ENCODE measurements at regions not wholly inside any gene's neighbourhood (a gene's known extent, or its start where the extent isn't known, plus 50 kb on each side); places are given as distances from the start of the nearest gene placed in this dataset.

GRCh38 chr1:4002741-4003140 lies 102.7 kb upstream of the C1orf174 start:
- DNase-seq (ENCODE audit: extremely low read depth, low read depth) = no peak
- H3K4me3 ChIP-seq (replicated peaks; ENCODE audit: low read depth, low read length) = no peak overlapping the region
- no peak for TF ChIP-seq CTCF (IDR thresholded peaks at IDR 0.05; ENCODE audit: low read depth, low read length, missing control alignments)

- TF ChIP-seq CTCF (IDR thresholded peaks at IDR 0.05; ENCODE audit: low read depth, low read length, missing control alignments) = no peak
- no peak for DNase-seq (ENCODE audit: extremely low read depth, low read depth)
- no peak overlapping the region for H3K4me3 ChIP-seq (replicated peaks; ENCODE audit: low read depth, low read length)
Measured at GRCh38 chr1:4003846-4004505, 103.9 kb upstream of the C1orf174 start.

- H3K4me3 ChIP-seq (replicated peaks; ENCODE audit: low read depth, low read length) = no peak overlapping the region
- no peak for TF ChIP-seq CTCF (IDR thresholded peaks at IDR 0.05; ENCODE audit: low read depth, low read length, missing control alignments)
- no peak for DNase-seq (ENCODE audit: extremely low read depth, low read depth)
Measured at GRCh38 chr1:4004635-4005430, 104.8 kb upstream of the C1orf174 start.

- no peak for TF ChIP-seq CTCF (IDR thresholded peaks at IDR 0.05; ENCODE audit: low read depth, low read length, missing control alignments)
- no peak overlapping the region for H3K4me3 ChIP-seq (replicated peaks; ENCODE audit: low read depth, low read length)
- DNase-seq (ENCODE audit: extremely low read depth, low read depth) = no peak
Measured at GRCh38 chr1:4005431-4005830, 105.4 kb upstream of the C1orf174 start.

GRCh38 chr1:4006676-4007374 lies 106.8 kb upstream of the C1orf174 start:
- no peak for DNase-seq (ENCODE audit: extremely low read depth, low read depth)
- TF ChIP-seq CTCF (IDR thresholded peaks at IDR 0.05; ENCODE audit: low read depth, low read length, missing control alignments) = no peak
- no peak overlapping the region for H3K4me3 ChIP-seq (replicated peaks; ENCODE audit: low read depth, low read length)

- no peak for TF ChIP-seq CTCF (IDR thresholded peaks at IDR 0.05; ENCODE audit: low read depth, low read length, missing control alignments)
- no peak for DNase-seq (ENCODE audit: extremely low read depth, low read depth)
- H3K4me3 ChIP-seq (replicated peaks; ENCODE audit: low read depth, low read length) = no peak overlapping the region
Measured at GRCh38 chr1:4010284-4010683, 110.2 kb upstream of the C1orf174 start.

All from HFF-Myc (cell line).